HUES64 (cell line): ENCODE measurements at regions not wholly inside any gene's neighbourhood (a gene's known extent, or its start where the extent isn't known, plus 50 kb on each side); places are given as distances from the start of the nearest gene placed in this dataset.

Experiments used
- H3K27ac ChIP-seq: 2 replicates; pipeline ENCODE4 v1.7.0; 2013; ENCODE audit warnings: low read depth, low read length, inconsistent platforms
- H3K27me3 ChIP-seq: 2 replicates; pipeline ENCODE4 v1.6.1; 2013; ENCODE audit warnings: mild to moderate bottlenecking, low read length; ENCODE audit not compliant: insufficient read depth
- H3K36me3 ChIP-seq: 2 replicates; pipeline ENCODE4 v1.6.1; 2013; ENCODE audit warnings: mild to moderate bottlenecking, low read length; ENCODE audit not compliant: insufficient read depth
- H3K4me1 ChIP-seq: 2 replicates; pipeline ENCODE4 v1.6.1; 2013; ENCODE audit warnings: mild to moderate bottlenecking, low read length, moderate library complexity; ENCODE audit not compliant: insufficient read depth
- H3K4me3 ChIP-seq: 2 replicates; pipeline ENCODE4 v1.5.1; 2013; ENCODE audit warnings: mild to moderate bottlenecking, low read length, moderate library complexity
- H3K9ac ChIP-seq: 2 replicates; pipeline ENCODE4 v1.6.1; 2013; ENCODE audit warnings: mild to moderate bottlenecking, low read depth, low read length
- H3K9me3 ChIP-seq: 2 replicates; pipeline ENCODE4 v1.6.1; 2013; ENCODE audit warnings: low read depth, low read length; ENCODE audit not compliant: insufficient read depth
- WGBS: fragments of 150-250, 120-280 bp; methylation state at CpG from one replicate; pipeline ENCODE4 v1.1.7; 2013; ENCODE audit warnings: missing lambda C conversion rate; 5-methylcytosine and 5-hydroxymethylcytosine counted together

- H3K27me3 ChIP-seq, result no peaks in the 10 kb centered on the region
- H3K4me1 ChIP-seq, result no peaks in the 10 kb centered on the region
- no peak overlapping the region for H3K9ac ChIP-seq
- H3K27ac ChIP-seq, result no peak overlapping the region
- H3K9me3 ChIP-seq, result no peaks in the 10 kb centered on the region
- H3K4me3 ChIP-seq, result no peak overlapping the region
- 96% methylated on average over 4 of the region's 4 CpGs for WGBS
- H3K36me3 ChIP-seq, result no peaks in the 10 kb centered on the region
Observed at GRCh38 chr13:82661126-82661525, 1221.1 kb downstream of the SLITRK1 start.

DNA sequence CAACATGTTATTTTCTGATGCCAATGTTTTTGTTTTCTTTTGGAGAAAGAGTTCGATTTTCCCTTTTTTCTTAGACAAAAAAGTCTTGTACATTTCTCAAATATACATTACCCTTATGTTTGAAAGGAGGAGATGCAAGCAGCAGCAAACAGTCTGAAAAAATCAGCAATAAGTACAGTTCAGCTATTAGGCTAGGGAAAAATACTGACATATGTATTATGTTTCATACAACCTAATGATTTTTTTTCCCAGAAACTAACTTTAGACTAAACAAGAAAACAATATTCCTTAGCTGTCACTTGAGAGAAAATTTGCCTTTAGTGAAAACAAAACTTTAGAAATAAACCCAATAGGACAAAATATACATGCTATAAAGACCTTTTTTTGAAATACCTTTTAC lies 1223.5 kb downstream of the SLITRK1 start:
- H3K4me3 ChIP-seq, result no peak overlapping the region
- H3K27me3 ChIP-seq, result no peaks in the 10 kb centered on the region
- H3K27ac ChIP-seq, result no peak overlapping the region
- H3K36me3 ChIP-seq, result no peaks in the 10 kb centered on the region
- H3K4me1 ChIP-seq, result no peaks in the 10 kb centered on the region
- no CpG with 5 or more reads among the region's 1 CpG for WGBS
- no peak overlapping the region for H3K9ac ChIP-seq
- no peaks in the 10 kb centered on the region for H3K9me3 ChIP-seq

- Histone ChIP-seq H3K4me1 (no peaks in the 10 kb centered on the region), H3K27ac (no peak overlapping the region), H3K9me3 (no peaks in the 10 kb centered on the region), H3K27me3 (no peaks in the 10 kb centered on the region), H3K4me3 (no peak overlapping the region), H3K36me3 (no peaks in the 10 kb centered on the region), H3K9ac (no peak overlapping the region)
- WGBS, result 84% methylated on average over 3 of the region's 3 CpGs
Observed at GRCh38 chr13:82657471-82657870, 1224.8 kb downstream of the SLITRK1 start.

DNA sequence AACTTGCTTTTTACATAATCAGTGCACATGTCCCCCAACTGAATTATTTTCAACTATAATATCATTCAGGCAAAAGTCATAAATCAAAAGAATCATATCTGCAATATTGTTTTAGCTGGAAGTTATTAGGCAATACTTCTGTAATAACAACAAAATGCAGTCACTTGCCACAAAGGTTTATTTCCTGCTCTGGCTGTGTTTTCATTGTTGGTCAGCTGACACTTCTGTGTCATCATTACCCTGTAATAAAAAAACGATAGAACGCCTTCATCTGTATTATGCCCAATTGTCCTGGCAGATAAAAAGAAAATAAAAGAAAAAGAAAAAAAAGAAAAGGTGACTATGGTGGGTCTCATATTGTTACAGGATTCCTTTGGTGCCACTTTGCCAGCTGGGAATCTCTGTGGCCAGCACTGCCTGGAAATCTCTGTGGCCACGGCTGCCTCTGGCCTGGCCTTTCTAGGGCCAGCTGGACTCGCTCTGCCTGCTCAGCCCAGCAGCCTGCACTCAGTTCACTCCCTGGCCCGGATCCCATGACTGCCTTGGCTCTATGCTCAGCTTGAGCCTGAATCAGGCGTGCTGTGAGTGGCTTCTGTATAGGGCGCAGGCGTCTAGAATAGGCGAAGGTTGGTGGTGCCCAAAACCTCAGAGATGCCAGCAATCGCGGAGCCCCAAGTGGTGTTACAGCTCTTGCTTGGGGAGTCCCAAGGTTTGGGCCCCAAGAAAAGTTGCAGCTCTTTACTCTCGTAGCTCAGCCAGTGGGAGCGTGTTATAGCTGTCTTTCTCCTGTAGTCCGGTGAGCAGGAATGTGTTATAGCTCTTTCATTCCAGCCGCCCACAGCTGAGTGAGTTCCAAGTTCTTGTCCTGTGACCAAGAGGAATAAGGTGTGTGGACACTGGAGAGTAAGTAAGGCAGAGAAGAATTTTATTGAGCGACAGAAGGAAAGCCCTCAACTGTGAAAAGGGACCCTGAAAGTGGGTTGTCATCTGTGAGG lies 1227.1 kb downstream of the SLITRK1 start:
- no peak overlapping the region for H3K9ac ChIP-seq
- no peaks in the 10 kb centered on the region for H3K36me3 ChIP-seq
- H3K27ac ChIP-seq, result no peak overlapping the region
- 97% methylated on average over 16 of the region's 16 CpGs for WGBS
- H3K9me3 ChIP-seq, result no peaks in the 10 kb centered on the region
- no peaks in the 10 kb centered on the region for H3K4me1 ChIP-seq
- H3K27me3 ChIP-seq, result no peaks in the 10 kb centered on the region
- no peak overlapping the region for H3K4me3 ChIP-seq

GRCh38 chr13:82654143-82654542 lies 1228.1 kb downstream of the SLITRK1 start:
- no peaks in the 10 kb centered on the region for H3K4me1 ChIP-seq
- no peaks in the 10 kb centered on the region for H3K9me3 ChIP-seq
- H3K27me3 ChIP-seq, result no peaks in the 10 kb centered on the region
- H3K27ac ChIP-seq, result no peak overlapping the region
- WGBS, result 100% methylated on average over 1 of the region's 1 CpG
- no peak overlapping the region for H3K4me3 ChIP-seq
- no peak overlapping the region for H3K9ac ChIP-seq
- no peaks in the 10 kb centered on the region for H3K36me3 ChIP-seq

DNA sequence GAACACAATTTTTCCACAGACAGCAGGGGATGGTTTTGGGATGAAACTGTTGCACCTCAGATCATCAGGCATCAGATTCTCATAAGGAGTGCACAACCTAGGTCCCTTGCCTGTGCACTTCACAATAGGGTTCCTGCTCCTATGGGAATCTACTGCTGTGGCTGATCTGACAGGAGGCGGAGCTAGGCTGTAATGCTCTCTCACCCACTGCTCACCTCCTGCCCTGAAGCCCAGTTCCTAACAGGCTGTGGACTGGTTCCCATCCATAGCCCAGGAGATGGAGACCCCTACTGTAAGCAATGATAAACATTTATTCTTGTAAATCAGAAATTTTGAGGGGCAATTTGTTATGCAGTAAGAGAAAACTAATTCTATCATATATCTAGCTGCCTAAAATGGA lies 1234.7 kb downstream of the SLITRK1 start:
- no peaks in the 10 kb centered on the region for H3K36me3 ChIP-seq
- 91% methylated on average over 1 of the region's 1 CpG for WGBS
- no peak overlapping the region for H3K4me3 ChIP-seq
- no peaks in the 10 kb centered on the region for H3K9me3 ChIP-seq
- no peaks in the 10 kb centered on the region for H3K4me1 ChIP-seq
- no peaks in the 10 kb centered on the region for H3K27me3 ChIP-seq
- no peak overlapping the region for H3K27ac ChIP-seq
- no peak overlapping the region for H3K9ac ChIP-seq

GRCh38 chr13:82636119-82636518 lies 1246.2 kb downstream of the SLITRK1 start:
- H3K4me1 ChIP-seq, result no peaks in the 10 kb centered on the region
- no peak overlapping the region for H3K27ac ChIP-seq
- H3K9ac ChIP-seq, result no peak overlapping the region
- H3K27me3 ChIP-seq, result no peaks in the 10 kb centered on the region
- no peak overlapping the region for H3K4me3 ChIP-seq
- no peaks in the 10 kb centered on the region for H3K36me3 ChIP-seq
- H3K9me3 ChIP-seq, result no peaks in the 10 kb centered on the region
- WGBS, result 86% methylated on average over 1 of the region's 1 CpG

- H3K4me3 ChIP-seq, result no peak overlapping the region
- no peaks in the 10 kb centered on the region for H3K9me3 ChIP-seq
- no peak overlapping the region for H3K27ac ChIP-seq
- no peaks in the 10 kb centered on the region for H3K36me3 ChIP-seq
- WGBS, result 95% methylated on average over 1 of the region's 2 CpGs
- no peaks in the 10 kb centered on the region for H3K27me3 ChIP-seq
- no peak overlapping the region for H3K9ac ChIP-seq
- no peaks in the 10 kb centered on the region for H3K4me1 ChIP-seq
Observed at GRCh38 chr13:82634946-82635345, 1247.3 kb downstream of the SLITRK1 start.

GRCh38 chr13:82627183-82627582 lies 1255.1 kb downstream of the SLITRK1 start:
- H3K27ac ChIP-seq, result no peak overlapping the region
- H3K4me3 ChIP-seq, result no peak overlapping the region
- H3K4me1 ChIP-seq, result no peaks in the 10 kb centered on the region
- no peaks in the 10 kb centered on the region for H3K36me3 ChIP-seq
- no CpG with 5 or more reads among the region's 1 CpG for WGBS
- no peak overlapping the region for H3K9ac ChIP-seq
- H3K9me3 ChIP-seq, result no peaks in the 10 kb centered on the region; the same call in 1 of the 2 replicates
- H3K27me3 ChIP-seq, result no peaks in the 10 kb centered on the region

DNA sequence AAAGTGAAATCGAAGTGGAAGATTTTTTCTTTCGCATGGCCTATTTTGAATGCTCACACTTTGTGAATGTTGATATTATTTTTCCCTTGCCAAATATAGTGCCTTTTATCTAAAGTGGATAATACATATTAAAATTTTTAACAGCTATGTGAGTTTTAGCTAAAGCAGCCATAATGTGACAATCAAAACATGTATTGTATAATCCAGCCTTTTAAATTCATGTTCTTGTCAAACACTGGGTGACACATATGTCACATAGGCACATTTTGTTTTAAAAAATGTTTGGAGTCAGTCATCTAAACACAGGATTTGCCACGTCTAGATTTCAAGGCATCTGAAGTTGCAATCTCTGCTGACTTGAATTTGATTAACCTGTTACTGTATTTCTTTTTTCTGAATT lies 1256.6 kb downstream of the SLITRK1 start:
- Histone ChIP-seq H3K4me1 (no peaks in the 10 kb centered on the region), H3K9ac (no peak overlapping the region), H3K36me3 (no peaks in the 10 kb centered on the region), H3K27me3 (no peaks in the 10 kb centered on the region), H3K4me3 (no peak overlapping the region), H3K27ac (no peak overlapping the region), H3K9me3 (no peaks in the 10 kb centered on the region; the same call in 1 of the 2 replicates)
- 88% methylated on average over 2 of the region's 3 CpGs for WGBS

- Histone ChIP-seq H3K9me3 (no peaks in the 10 kb centered on the region), H3K27me3 (no peaks in the 10 kb centered on the region), H3K36me3 (no peaks in the 10 kb centered on the region), H3K9ac (no peak overlapping the region), H3K27ac (no peak overlapping the region), H3K4me1 (no peaks in the 10 kb centered on the region), H3K4me3 (no peak overlapping the region)
- 73% methylated on average over 1 of the region's 1 CpG for WGBS
Observed at GRCh38 chr13:82615043-82615442, 1267.2 kb downstream of the SLITRK1 start.
